Suprapubic skin (tissue), 4 donors: ENCODE measurements at regions not wholly inside any gene's neighbourhood (a gene's known extent, or its start where the extent isn't known, plus 50 kb on each side); places are given as distances from the start of the nearest gene placed in this dataset.
"Not testable (repeated sequence)": the region's sequence is repeated elsewhere in the genome, so short reads cannot be mapped to it uniquely, and the experiment has no call there.

ENCODE experiments used
- DNase-seq, 2 donors: peaks; one replicate each; pipeline ENCODE4 v3.0.0-alpha.2; 2019; ENCODE audit warnings: low spot score in 2 of 2
- H3K27ac ChIP-seq: fragments of 200-600 bp; sonication (generic); one replicate; pipeline ENCODE4 v1.5.1; 2019
- H3K27me3 ChIP-seq: fragments of 200-600 bp; sonication (generic); one replicate; pipeline ENCODE4 v1.5.1; 2019
- H3K36me3 ChIP-seq: fragments of 200-600 bp; sonication (generic); one replicate; pipeline ENCODE4 v1.5.1; 2019
- H3K4me1 ChIP-seq: fragments of 200-600 bp; sonication (generic); one replicate; pipeline ENCODE4 v1.5.1; 2019
- H3K4me3 ChIP-seq: fragments of 200-600 bp; sonication (generic); one replicate; pipeline ENCODE4 v1.5.1; 2019; ENCODE audit warnings: mild to moderate bottlenecking
- H3K9me3 ChIP-seq: fragments of 200-600 bp; sonication (generic); one replicate; pipeline ENCODE4 v1.5.1; 2019
- EP300 ChIP-seq: sonication (generic); formaldehyde crosslinking; IDR thresholded peaks from one replicate; pipeline ENCODE4 v1.6.1; 2017; ENCODE audit warnings: antibody characterized with exemption
- POLR2A ChIP-seq, 2 donors: fragments of 450-650 bp; IDR thresholded peaks; one replicate each; pipeline ENCODE4 v1.6.1; 2017; ENCODE audit warnings: antibody characterized with exemption in 2 of 2, mild to moderate bottlenecking in 2 of 2, moderate library complexity in 2 of 2
- POLR2AphosphoS5 ChIP-seq, 3 donors: sonication (generic); formaldehyde crosslinking; IDR thresholded peaks; one replicate each; pipeline ENCODE4 v1.6.1; 2017; ENCODE audit warnings: antibody characterized with exemption in 3 of 3
- WGBS: methylation state at CpG from one replicate; pipeline ENCODE4 v1.1.5; 2018; 5-methylcytosine and 5-hydroxymethylcytosine counted together
- TF ChIP-seq, protein P1 (sequence below), 2 donors: fragments of 200-600 bp in 1 of 2; fragments of 450-650 bp in 1 of 2; sonication (generic) in 1 of 2; IDR thresholded peaks; one replicate each; pipeline ENCODE4 v1.5.1; 2016 to 2019; ENCODE audit warnings: antibody characterized with exemption in 2 of 2, mild to moderate bottlenecking in 1 of 2, moderate library complexity in 1 of 2

DNA sequence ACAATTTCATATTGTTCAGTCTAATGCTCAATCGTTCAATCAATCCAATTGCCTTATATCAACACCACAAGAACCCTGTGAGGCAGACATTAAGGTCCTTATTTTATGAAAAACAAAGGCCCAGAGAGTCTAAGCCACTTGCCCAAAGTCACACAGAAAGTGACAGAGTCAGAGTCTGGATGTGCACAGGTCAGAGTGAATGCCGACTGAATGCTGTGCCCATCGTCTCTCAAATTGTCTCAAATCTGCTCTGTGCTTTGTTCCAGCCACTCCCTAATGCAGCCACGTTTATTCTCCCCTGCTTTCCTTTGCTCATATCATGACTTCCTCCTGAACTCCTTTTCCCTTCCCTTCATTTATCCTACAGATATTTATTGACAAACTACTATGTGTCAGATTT, 558.3 kb downstream of the MATN1 start:
- DNase-seq = no peak
- no peak overlapping the region for H3K4me3 ChIP-seq
- no peaks in the 10 kb centered on the region for H3K36me3 ChIP-seq
- no peak overlapping the region for H3K27ac ChIP-seq
- no peaks in the 10 kb centered on the region for H3K9me3 ChIP-seq
- no peaks in the 10 kb centered on the region for H3K4me1 ChIP-seq
- TF ChIP-seq EP300 (no peak), POLR2AphosphoS5 (IDR thresholded peaks at IDR 0.05) (no peak), POLR2A (IDR thresholded peaks at IDR 0.05) (no peak)
- TF ChIP-seq, protein P1, sequence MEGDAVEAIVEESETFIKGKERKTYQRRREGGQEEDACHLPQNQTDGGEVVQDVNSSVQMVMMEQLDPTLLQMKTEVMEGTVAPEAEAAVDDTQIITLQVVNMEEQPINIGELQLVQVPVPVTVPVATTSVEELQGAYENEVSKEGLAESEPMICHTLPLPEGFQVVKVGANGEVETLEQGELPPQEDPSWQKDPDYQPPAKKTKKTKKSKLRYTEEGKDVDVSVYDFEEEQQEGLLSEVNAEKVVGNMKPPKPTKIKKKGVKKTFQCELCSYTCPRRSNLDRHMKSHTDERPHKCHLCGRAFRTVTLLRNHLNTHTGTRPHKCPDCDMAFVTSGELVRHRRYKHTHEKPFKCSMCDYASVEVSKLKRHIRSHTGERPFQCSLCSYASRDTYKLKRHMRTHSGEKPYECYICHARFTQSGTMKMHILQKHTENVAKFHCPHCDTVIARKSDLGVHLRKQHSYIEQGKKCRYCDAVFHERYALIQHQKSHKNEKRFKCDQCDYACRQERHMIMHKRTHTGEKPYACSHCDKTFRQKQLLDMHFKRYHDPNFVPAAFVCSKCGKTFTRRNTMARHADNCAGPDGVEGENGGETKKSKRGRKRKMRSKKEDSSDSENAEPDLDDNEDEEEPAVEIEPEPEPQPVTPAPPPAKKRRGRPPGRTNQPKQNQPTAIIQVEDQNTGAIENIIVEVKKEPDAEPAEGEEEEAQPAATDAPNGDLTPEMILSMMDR (IDR thresholded peaks at IDR 0.05) = no peak
- 76% methylated on average over 4 of the region's 4 CpGs for WGBS
- H3K27me3 ChIP-seq = peaks cover 14% of the 10 kb centered on the region

DNA sequence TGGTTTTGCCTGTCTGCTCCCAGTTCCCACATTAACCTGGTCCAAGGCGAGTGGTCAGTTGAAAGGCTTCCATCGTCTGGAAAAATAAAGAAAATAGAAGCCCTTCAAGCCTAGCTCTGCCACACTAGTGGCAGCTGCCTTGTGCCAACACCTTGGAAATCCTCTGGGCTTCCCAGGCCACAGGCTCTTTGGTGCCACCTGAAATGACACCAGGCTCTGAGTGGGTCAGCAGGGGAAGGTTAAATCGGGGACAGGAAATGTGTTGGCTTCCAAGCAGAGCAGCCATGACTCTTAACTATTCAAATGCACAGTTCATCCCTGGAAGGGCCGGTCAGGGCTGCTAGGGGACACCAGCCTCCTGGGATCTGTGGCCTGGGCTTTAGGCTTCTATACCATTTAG, 558.7 kb downstream of the MATN1 start:
- Histone ChIP-seq H3K27me3 (peaks cover 14% of the 10 kb centered on the region), H3K4me1 (no peaks in the 10 kb centered on the region), H3K27ac (no peak overlapping the region), H3K9me3 (no peaks in the 10 kb centered on the region), H3K4me3 (no peak overlapping the region), H3K36me3 (no peaks in the 10 kb centered on the region)
- DNase-seq = no peak
- 77% methylated on average over 4 of the region's 4 CpGs for WGBS
- TF ChIP-seq POLR2AphosphoS5 (IDR thresholded peaks at IDR 0.05) = no peak
- no peak for TF ChIP-seq EP300
- TF ChIP-seq, protein P1 (IDR thresholded peaks at IDR 0.05) = no peak
- TF ChIP-seq POLR2A (IDR thresholded peaks at IDR 0.05) = no peak

DNA sequence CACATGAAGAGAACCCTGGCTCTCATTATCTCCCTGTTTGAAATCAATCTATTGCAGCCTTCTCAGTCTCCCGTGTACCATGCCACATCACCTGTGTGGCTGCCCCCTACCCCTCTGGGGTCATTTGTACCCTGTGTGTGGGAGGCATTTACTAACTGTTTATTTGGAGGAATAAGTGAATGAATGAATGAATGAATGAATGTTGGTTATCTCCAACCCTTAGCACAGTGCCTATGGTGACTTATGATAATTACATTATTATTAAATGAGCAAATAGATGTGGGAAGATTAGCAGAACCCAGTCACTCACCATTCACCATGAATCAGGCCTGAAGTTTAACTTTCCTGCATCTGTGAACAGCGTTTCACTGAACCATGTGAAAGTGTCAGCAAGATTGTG, 560.8 kb downstream of the MATN1 start:
- TF ChIP-seq POLR2A (IDR thresholded peaks at IDR 0.05) = no peak
- Histone ChIP-seq H3K27me3 (peaks cover 14% of the 10 kb centered on the region), H3K4me1 (no peaks in the 10 kb centered on the region), H3K4me3 (no peak overlapping the region), H3K27ac (no peak overlapping the region), H3K9me3 (no peaks in the 10 kb centered on the region), H3K36me3 (no peaks in the 10 kb centered on the region)
- DNase-seq = no peak
- whole genome bisulfite sequencing = 74% methylated on average over 2 of the region's 2 CpGs

DNA sequence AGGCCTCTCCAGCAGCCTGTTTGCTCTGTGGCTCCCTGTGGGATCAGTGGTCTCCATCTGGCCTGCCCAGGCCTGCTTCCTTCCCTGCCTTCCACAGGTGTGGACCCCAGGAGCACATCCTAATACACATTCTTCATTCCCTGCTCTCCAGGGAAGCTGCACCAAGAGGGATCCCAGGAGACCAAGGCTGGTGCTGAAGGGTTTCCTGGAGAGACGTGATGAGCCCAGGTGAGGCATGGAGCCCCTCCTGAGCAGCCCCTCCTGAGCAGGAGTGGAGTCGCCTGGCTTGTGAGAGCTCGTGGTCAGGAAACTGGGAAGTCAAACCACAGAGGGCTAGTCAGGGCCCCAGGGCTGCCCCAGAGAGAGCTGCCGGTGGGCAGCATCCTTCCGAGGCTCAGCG, 561.4 kb downstream of the MATN1 start:
- Histone ChIP-seq H3K36me3 (no peaks in the 10 kb centered on the region), H3K27ac (no peak overlapping the region), H3K27me3 (peaks cover 14% of the 10 kb centered on the region), H3K9me3 (no peaks in the 10 kb centered on the region), H3K4me3 (no peak overlapping the region), H3K4me1 (no peaks in the 10 kb centered on the region)
- no peak for TF ChIP-seq EP300
- no peak for TF ChIP-seq POLR2AphosphoS5 (IDR thresholded peaks at IDR 0.05)
- TF ChIP-seq, protein P1 (IDR thresholded peaks at IDR 0.05) = no peak
- no peak for TF ChIP-seq POLR2A (IDR thresholded peaks at IDR 0.05)
- 49% methylated on average over 6 of the region's 6 CpGs for WGBS
- DNase-seq = no peak

DNA sequence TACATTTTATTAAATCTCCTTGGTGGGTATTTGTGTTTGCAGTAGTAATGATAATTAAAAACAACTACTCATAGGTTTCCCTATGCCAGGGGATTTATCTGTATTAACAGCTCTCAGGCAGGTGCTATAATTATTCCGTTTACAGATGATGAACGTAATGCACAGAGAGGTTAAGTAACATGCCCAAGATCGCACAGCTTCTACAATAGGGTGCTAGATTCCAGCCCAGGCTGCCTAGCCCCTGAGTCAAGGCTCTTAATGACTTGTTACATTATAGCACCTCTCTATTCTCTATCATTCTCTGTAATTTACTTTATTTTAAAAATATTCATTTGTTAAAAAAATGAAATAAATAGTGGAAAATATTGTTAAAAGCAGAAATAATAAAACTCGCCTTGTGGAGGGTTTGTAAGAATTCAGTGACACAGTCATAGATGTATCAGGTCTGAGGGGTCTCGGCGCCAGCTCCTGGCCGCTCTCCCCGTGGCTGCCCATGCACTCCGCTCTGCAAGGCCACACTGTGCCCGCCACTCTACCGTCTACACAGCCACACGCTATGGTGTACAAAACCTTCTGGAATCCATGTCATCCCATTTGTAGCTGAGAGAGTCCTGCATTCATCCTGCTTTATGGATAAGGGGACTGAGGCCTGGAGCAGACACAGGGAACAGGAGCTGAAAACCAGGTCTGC, 562.2 kb downstream of the MATN1 start:
- H3K9me3 ChIP-seq = no peaks in the 10 kb centered on the region
- no peaks in the 10 kb centered on the region for H3K36me3 ChIP-seq
- TF ChIP-seq POLR2A (IDR thresholded peaks at IDR 0.05) = no peak
- TF ChIP-seq EP300 = no peak
- TF ChIP-seq, protein P1 (IDR thresholded peaks at IDR 0.05) = no peak
- TF ChIP-seq POLR2AphosphoS5 (IDR thresholded peaks at IDR 0.05) = no peak
- 86% methylated on average over 12 of the region's 12 CpGs for WGBS
- no peaks in the 10 kb centered on the region for H3K4me1 ChIP-seq
- no peak for DNase-seq
- peaks cover 14% of the 10 kb centered on the region for H3K27me3 ChIP-seq
- no peak overlapping the region for H3K27ac ChIP-seq
- H3K4me3 ChIP-seq = no peak overlapping the region

DNA sequence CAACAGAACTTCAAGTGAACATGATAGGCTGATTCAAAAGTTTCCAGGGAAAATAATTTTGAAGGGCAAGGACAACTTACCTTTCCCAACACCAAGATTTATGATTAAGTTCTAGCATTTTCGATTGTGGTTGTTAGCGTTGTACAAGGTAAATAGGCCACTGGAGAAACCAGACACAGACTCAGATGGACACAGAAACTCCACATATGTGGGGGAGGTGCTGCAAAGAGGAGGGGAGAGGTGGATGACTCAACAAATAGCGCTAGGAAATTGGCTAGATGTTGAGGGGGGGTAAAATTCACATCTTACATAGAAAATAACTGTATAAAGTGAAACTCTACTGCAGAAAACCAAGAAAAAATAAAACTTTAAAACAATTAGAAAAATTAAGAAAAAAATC, 564.4 kb downstream of the MATN1 start:
- H3K9me3 ChIP-seq = no peaks in the 10 kb centered on the region
- TF ChIP-seq EP300 (no peak), POLR2A (IDR thresholded peaks at IDR 0.05) (no peak), POLR2AphosphoS5 (IDR thresholded peaks at IDR 0.05) (no peak)
- TF ChIP-seq, protein P1 (IDR thresholded peaks at IDR 0.05) = no peak
- H3K4me3 ChIP-seq = no peak overlapping the region
- peaks cover 10% of the 10 kb centered on the region for H3K27me3 ChIP-seq
- H3K36me3 ChIP-seq = no peaks in the 10 kb centered on the region
- no peak overlapping the region for H3K27ac ChIP-seq
- 61% methylated on average over 3 of the region's 3 CpGs for WGBS
- no peaks in the 10 kb centered on the region for H3K4me1 ChIP-seq
- no peak for DNase-seq

DNA sequence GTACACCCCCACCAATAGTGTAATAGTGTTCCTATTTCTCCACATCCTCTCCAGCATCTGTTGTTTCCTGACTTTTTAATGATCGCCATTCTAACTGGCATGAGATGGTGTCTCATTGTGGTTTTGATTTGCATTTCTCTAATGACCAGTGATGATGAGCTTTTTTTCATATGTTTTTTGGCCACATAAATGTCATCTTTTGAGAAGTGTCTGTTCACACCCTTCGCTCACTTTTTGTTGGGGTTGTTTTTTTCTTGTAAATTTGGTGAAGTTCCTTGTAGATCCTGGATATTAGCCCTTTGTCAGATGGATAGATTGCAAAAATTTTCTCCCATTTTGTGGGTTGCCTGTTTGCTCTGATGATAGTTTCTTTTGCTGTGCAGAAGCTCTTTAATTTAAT, 567.7 kb downstream of the MATN1 start:
- not testable (repeated sequence) for DNase-seq, H3K27ac ChIP-seq, H3K36me3 ChIP-seq, H3K4me3 ChIP-seq, H3K9me3 ChIP-seq, H3K27me3 ChIP-seq, H3K4me1 ChIP-seq
- WGBS = 93% methylated on average over 2 of the region's 2 CpGs

DNA sequence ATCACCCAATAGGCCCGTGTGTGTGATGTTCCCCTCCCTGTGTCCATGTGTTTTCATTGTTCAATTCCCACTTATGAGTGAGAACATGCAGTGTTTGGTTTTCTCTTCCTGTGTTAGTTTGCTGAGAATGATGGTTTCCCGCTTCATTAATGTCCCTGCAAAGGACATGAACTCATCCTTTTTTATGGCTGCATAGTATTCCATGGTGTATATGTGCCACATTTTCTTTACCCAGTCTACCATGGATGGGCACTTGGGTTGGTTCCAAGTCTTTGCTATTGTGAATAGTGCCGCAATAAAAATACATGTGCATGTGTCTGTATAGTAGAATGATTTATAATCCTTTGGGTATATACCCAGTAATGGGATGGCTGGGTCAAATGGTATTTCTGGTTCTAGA, 568.1 kb downstream of the MATN1 start:
- not testable (repeated sequence) for DNase-seq, H3K4me3 ChIP-seq, H3K36me3 ChIP-seq, H3K27ac ChIP-seq, H3K9me3 ChIP-seq, H3K27me3 ChIP-seq, H3K4me1 ChIP-seq
- 90% methylated on average over 3 of the region's 3 CpGs for WGBS
